Activated T-cell treated with anti-CD3 and anti-CD28 coated beads for 1 hour (primary cell): ENCODE measurements at regions not wholly inside any gene's neighbourhood (a gene's known extent, or its start where the extent isn't known, plus 50 kb on each side); places are given as distances from the start of the nearest gene placed in this dataset.
"Not testable (repeated sequence)": the region's sequence is repeated elsewhere in the genome, so short reads cannot be mapped to it uniquely, and the experiment has no call there.

ENCODE experiments used
- DNase-seq: peaks from one replicate; pipeline ENCODE4 v3.0.0-alpha.2; 2020; ENCODE audit warnings: low read depth

GRCh38 chr6:15839969-15840541 lies 177.2 kb upstream of the DTNBP1 start:
- no peak for DNase-seq

DNA sequence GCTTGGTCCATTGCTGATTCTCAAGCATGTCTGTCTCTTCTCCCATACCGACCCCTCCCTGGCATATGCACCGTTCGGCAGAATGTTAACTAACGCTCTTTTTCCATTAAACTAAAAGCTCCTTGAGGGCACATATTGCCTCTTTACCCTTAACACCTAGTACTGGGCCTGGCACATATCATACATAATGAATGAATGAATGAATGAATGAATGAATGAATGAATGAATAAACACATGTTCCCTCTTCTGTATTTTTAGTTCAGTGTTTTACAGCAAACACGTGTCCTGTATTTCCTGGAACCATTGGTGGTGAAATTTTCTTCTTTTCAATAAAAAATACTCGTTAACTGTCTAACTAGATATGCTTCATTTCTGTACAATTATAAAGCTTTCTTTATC lies 174.4 kb upstream of the DTNBP1 start:
- DNase-seq = no peak

- no peak for DNase-seq
Measured at GRCh38 chr6:15832841-15833240, 170.0 kb upstream of the DTNBP1 start.

DNA sequence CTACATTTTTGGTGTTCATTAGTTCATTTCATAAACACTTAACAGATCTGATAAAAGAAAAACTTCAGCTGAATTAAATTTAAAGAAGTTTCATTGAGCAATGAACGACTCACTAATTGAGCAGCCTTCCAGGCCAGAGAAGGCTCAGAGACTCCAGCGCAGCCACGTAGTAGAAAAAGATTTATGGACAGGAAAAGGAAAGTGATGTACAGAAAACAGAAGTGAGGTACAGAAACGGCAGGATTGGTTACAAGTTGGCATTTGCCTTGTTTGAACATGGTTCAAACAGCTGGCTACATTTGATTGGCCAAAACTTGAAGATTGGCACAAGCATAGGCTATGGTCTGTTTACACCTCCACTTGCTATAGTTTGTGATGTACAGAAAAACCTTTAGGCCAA lies 166.3 kb upstream of the DTNBP1 start:
- no peak for DNase-seq

DNA sequence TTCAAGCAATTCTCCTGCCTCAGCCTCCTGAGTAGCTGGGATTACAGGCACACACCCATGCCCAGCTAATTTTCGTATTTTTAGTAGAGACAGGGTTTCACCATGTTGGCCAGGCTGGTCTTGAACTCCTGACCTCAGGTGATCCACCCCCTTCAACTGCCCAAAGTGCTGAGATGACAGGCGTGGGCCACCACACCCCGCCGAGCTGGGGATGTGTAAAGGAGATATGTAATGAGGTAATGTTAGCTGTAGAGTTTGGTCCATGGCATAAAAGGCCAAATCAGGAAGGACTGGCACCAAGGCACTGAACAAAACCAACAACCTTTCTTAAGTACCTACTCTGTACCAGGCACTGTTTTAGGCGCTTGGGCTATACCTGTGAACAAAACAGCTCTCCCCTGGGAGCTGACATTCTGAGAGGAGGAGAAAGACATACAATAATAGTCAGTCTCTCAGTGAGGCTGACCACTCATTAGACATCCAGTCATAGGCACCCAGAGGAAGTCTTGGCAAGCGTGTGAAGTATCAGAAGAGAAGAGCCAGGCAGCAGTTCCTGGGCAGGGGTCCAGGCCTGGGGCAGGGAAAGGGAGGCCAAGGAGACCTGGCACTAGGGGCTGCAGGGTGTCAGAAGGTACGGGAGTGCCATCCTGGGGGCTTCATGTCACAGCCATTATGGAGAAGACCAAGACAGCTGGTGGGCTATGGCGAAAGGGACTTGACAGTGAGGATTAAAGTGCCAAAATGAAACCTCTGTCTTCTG lies 164.8 kb upstream of the DTNBP1 start:
- DNase-seq = no peak

GRCh38 chr6:15826814-15827318 lies 164.0 kb upstream of the DTNBP1 start:
- no peak for DNase-seq

- DNase-seq = no peak
Measured at GRCh38 chr6:15825332-15825930, 162.6 kb upstream of the DTNBP1 start.

- no peak for DNase-seq
Measured at GRCh38 chr6:15824811-15825210, 162.0 kb upstream of the DTNBP1 start.

DNA sequence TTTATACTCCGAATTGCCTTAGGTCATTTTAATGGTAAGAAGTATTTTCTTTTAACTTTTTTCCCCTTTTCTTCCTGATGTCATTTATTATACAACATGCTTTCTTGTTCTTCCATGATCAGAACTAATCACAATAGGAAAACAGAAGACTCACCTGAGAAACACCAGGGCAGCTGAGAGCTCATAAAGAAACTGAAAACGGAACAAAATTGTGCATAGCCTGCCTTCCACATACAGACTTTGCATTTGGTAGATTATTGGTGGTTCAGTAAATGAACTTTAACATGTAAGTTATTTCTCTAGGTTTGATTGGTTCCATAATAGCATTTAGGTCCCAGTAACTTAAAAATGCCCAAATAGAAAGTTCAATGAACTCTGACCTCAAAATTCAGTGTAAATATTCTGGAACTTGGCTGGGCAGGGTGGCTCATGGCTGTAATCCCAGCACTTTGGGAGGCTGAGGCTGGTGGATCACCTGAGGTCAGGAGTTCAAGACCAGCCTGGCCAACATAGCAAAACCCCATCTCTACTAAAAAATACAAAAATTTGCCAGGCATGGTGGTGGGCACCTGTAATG lies 161.1 kb upstream of the DTNBP1 start:
- no peak for DNase-seq

DNA sequence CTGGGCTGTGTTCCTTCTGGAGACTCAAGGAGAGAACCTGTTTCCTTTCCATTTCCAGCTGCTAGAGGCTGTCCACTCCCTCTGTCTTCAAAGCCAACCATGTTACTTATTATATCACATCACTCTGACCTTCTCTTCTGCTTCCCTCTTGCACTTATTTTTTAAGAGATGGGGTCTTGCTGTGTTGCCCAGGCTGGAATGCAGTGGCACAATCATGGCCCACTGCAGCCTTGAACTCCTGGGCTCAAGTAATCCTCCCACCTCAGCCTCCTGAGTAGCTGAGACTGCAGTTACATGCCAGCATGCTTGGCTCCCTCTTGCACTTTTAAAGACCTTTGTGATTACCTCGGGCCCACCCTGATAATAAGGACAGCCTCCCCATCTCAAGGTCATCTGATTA lies 160.0 kb upstream of the DTNBP1 start:
- DNase-seq = no peak

GRCh38 chr6:15819841-15820240 lies 157.0 kb upstream of the DTNBP1 start:
- no peak for DNase-seq

DNA sequence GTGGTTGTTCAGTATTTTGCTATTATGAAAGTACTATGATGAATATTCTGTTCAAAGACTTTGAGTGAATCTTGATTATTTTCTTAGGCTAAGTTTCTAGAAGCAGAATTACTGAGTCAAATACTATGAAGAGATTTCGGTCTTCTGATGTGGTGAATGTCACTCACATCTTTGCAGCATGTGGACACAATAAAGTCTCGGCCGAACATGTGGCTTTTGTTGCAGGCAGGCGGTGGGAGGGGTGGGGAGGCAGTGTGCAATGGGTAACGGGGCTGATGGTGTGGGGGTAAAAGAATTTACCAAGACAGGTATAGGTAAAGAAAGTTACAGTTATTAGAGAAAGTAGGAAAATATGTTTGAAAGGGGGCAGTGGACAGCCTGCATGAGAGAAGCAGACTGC lies 156.4 kb upstream of the DTNBP1 start:
- DNase-seq = no peak

DNA sequence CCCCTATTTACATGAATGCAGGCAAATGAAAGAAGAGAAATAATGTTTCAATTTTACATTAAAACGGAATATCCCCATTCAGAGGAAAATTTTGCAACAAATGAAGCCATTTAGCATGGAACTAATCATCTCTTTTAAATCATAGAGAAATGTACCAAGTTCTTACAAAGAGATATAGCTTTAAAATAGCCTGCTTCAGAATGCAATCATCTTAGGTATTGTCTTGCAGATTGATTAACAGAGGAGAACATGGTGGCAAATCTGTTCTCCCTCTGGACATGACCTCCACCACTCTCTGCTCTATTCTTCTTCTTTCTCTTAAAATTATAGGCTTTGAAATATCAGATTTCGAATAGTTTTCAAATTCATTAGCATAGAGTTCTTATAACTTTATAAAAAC lies 155.7 kb upstream of the DTNBP1 start:
- DNase-seq = no peak

- no peak for DNase-seq
Measured at GRCh38 chr6:15818044-15818443, 155.2 kb upstream of the DTNBP1 start.

GRCh38 chr6:15817100-15817499 lies 154.3 kb upstream of the DTNBP1 start:
- no peak for DNase-seq

DNA sequence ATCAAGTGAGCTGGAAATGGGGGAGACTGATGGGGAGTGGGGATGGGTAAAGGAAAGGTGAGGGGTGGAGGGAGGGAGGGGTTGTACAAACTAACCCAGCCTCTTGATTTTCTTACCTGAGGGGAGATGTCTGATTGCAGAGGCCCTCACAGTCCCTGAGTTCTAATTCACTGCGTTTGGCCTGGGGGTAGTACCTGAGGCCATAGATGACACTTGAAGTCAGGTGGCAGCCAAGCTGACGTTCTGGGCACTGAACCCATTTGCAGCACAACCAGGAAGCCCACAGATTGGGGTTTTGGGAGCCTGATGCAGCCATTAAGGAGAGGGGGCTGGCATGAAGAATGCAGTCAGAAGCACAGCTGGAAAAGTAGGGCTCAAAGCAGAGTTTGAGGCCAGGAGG lies 153.8 kb upstream of the DTNBP1 start:
- no peak for DNase-seq

DNA sequence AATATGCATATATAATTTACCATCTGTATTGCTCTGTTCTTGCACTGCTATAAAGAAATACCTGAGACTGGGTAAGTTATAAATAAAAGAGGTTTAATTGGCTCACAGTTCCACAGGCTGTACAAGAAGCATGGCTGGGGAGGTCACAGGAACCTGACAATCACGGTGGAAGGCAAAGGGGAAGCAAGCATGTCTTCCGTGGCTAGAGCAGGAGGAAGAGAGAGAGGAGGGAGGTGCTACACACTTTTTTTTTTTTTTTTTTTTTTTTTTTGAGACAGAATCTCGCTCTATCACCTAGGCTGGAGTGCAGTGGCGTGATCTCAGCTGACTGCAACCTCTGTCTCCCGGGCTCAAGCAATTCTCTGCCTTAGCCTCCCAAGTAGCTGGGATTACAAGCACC lies 150.9 kb upstream of the DTNBP1 start:
- DNase-seq = not testable (repeated sequence)

DNA sequence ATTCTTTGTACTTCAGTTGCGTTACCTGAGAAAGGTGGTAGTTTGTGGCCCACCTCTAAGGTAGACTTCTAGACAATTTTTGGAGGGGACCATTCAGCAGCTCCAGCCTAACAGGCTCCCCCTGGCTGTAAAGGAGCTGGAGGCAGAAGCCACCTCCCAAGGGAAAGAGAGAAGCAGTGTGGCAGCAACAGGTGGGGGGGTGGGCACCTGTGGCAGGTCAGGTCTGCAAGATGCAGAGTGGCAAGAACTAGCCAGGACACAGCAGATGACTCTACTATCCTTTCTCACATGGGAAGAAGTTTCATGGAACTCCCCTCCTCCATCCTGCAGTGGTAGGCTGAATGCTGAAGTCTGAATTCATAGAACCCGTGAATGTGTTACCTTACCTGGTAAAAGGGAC lies 148.3 kb upstream of the DTNBP1 start:
- no peak for DNase-seq

DNA sequence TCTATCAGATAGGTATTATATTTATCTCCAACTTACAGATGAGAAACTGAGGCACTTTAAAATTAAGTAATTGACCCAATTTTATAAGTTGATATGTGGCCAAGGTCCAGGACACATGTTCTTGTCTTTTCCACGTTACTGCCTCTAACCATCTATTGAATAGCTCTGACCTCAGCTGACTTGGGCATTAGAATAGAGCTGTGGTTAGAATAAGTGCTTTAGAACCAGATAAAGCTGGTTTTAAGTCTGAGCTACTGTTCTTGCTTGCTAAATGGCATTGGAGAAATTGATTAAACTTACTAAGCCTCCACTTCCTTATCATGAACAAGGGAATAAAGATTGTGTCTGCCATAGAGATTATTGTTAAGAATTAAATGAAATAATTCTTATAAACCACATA lies 147.8 kb upstream of the DTNBP1 start:
- no peak for DNase-seq

GRCh38 chr6:15809367-15809766 lies 146.5 kb upstream of the DTNBP1 start:
- no peak for DNase-seq

DNA sequence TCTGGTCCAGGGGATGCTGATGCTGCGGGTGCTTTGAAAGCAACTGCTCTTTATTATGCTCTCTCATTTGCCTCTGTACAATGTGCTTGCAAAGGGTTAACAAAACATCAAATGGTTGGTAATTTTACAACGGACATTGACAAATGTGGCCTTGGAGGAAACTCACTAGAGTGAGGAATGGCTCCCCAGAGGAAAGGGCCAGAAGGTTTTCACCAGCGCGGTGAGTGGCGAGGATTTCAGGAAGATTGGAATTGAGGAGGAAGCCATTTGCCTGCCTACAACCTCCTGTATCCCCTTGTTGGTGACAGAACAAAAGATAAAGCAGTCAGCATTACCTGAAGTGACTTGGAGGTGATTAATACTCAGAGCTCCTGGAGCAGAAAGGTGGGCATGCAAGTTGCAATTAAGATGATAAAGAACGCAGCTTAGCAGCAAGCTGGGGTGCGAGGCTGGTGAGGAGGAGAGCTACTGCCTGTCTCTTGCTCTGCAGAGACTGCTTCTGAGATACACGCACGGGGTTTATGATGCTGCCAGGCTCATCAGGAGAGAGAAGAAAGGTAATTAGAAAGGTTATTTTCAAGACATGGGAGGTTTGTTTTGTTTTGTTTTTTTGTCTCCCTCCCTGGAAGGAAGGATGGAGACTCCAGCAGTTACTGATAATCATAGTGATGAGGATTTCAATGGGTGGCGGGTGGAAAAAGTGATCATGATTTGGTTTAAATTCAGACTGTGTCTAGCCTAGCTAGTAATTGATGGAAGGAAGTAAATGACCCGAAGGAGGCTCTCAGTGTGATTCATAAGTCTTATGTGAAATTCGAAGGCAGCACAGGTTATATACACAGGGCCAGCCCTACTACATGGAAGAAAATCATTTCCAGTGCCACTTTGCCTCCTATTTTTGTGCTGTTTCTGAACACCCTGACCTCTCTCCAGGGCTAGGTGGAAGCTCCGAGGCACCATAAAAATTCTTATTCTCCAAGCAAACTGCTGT lies 141.6 kb upstream of the DTNBP1 start:
- DNase-seq = no peak

- DNase-seq = no peak
Measured at GRCh38 chr6:15802466-15802865, 139.6 kb upstream of the DTNBP1 start.
